Tibial artery (tissue), 4 donors: ENCODE measurements at regions not wholly inside any gene's neighbourhood (a gene's known extent, or its start where the extent isn't known, plus 50 kb on each side); places are given as distances from the start of the nearest gene placed in this dataset.

Source experiments
- DNase-seq, 2 donors: peaks; one replicate each; pipeline ENCODE4 v3.0.0-alpha.2; 2019
- H3K27ac ChIP-seq, 2 donors: fragments of 200-600 bp; sonication (generic) in 1 of 2; 1 replicate in 1 of 2; 2 replicates in 1 of 2; pipeline ENCODE4 v1.5.1; 2018 to 2019; ENCODE audit warnings: mild to moderate bottlenecking in 1 of 2
- H3K27me3 ChIP-seq, 2 donors: fragments of 200-600 bp; sonication (generic) in 1 of 2; one replicate each; pipeline versions ENCODE4 v1.5.1 to v1.6.0; 2016 to 2019
- H3K36me3 ChIP-seq, 3 donors: fragments of 200-600 bp; sonication (generic) in 2 of 3; one replicate each; pipeline ENCODE4 v1.5.1; 2016 to 2019; ENCODE audit warnings: mild to moderate bottlenecking in 2 of 3
- H3K4me1 ChIP-seq, 4 donors: fragments of 200-600 bp; sonication (generic) in 2 of 4; 1 replicate in 3 of 4; 2 replicates in 1 of 4; pipeline ENCODE4 v1.5.1; 2016 to 2019
- H3K4me3 ChIP-seq, 2 donors: fragments of 200-600 bp; sonication (generic) in 1 of 2; 1 replicate in 1 of 2; 2 replicates in 1 of 2; pipeline ENCODE4 v1.5.1; 2018 to 2019; ENCODE audit warnings: mild to moderate bottlenecking in 2 of 2
- H3K9me3 ChIP-seq, 3 donors: fragments of 200-600 bp; sonication (generic) in 1 of 3; one replicate each; pipeline ENCODE4 v1.5.1; 2016 to 2019
- CTCF ChIP-seq, 2 experiments: fragments of 200-600 bp in 1 of 2; fragments of 450-650 bp in 1 of 2; IDR thresholded peaks; one replicate each; pipeline ENCODE4 v1.5.1; 2017 to 2019; ENCODE audit warnings: antibody characterized with exemption in 2 of 2, mild to moderate bottlenecking in 1 of 2, moderate library complexity in 1 of 2
- intact Hi-C: fragments of 100-400 bp; cut with DNase I; formaldehyde crosslinking; loops from one replicate; pipeline ENCODE4 v1.15.0; 2023; ENCODE audit warnings: low total_unique reads

GRCh38 chr20:50379049-50379990 is 130.9 kb upstream of the PTPN1 start:
- Histone ChIP-seq H3K27me3 (no peaks in the 10 kb centered on the region), H3K4me3 (peak overlapping the region; percentile 6 to 22), H3K4me1 (peaks cover 0 to 39% (median 27%) of the 10 kb centered on the region in 4 donors), H3K36me3 (no peaks in the 10 kb centered on the region), H3K27ac (peak overlapping the region; percentile 62 to 64), H3K9me3 (no peaks in the 10 kb centered on the region)
- DNase-seq, result peak; percentile 96 to 97
- intact Hi-C loops, result loop anchor here (10.0 kb wide), 1 partner anchor 55 kb away; no protein-coding TSS in a partner anchor
- no peak for TF ChIP-seq CTCF (IDR thresholded peaks at IDR 0.05)

- TF ChIP-seq CTCF (IDR thresholded peaks at IDR 0.05), result no peak
- Histone ChIP-seq H3K9me3 (no peaks in the 10 kb centered on the region), H3K4me3 (no peak overlapping the region), H3K4me1 (peaks cover 0 to 39% (median 27%) of the 10 kb centered on the region in 4 donors), H3K27me3 (no peaks in the 10 kb centered on the region), H3K36me3 (no peaks in the 10 kb centered on the region), H3K27ac (peak overlapping the region; percentile 62 to 64)
- DNase-seq, result no peak
- intact Hi-C loops, result loop anchor here (10.0 kb wide), 1 partner anchor 55 kb away; no protein-coding TSS in a partner anchor
Observed at GRCh38 chr20:50379991-50380696, 130.0 kb upstream of the PTPN1 start.

GRCh38 chr20:50380697-50381040 is 129.5 kb upstream of the PTPN1 start:
- Histone ChIP-seq H3K4me3 (no peak overlapping the region), H3K9me3 (no peaks in the 10 kb centered on the region), H3K27ac (peak overlapping the region; percentile 62 to 64), H3K36me3 (no peaks in the 10 kb centered on the region), H3K27me3 (no peaks in the 10 kb centered on the region), H3K4me1 (peaks cover 0 to 39% (median 27%) of the 10 kb centered on the region in 4 donors)
- TF ChIP-seq CTCF (IDR thresholded peaks at IDR 0.05), result peak; percentile 46 to 50
- DNase-seq, result no peak
- intact Hi-C loops, result no loop called here

GRCh38 chr20:50381075-50381732 is 129.0 kb upstream of the PTPN1 start:
- no peak for TF ChIP-seq CTCF (IDR thresholded peaks at IDR 0.05)
- Histone ChIP-seq H3K9me3 (no peaks in the 10 kb centered on the region), H3K36me3 (no peaks in the 10 kb centered on the region), H3K27me3 (no peaks in the 10 kb centered on the region), H3K4me3 (no peak overlapping the region), H3K27ac (peak overlapping the region; percentile 62 to 64), H3K4me1 (peaks cover 0 to 39% (median 27%) of the 10 kb centered on the region in 4 donors)
- intact Hi-C loops, result no loop called here
- DNase-seq, result no peak

- no peak for DNase-seq
- no peak for TF ChIP-seq CTCF (IDR thresholded peaks at IDR 0.05)
- intact Hi-C loops, result no loop called here
- Histone ChIP-seq H3K9me3 (no peaks in the 10 kb centered on the region), H3K36me3 (no peaks in the 10 kb centered on the region), H3K27ac (peak overlapping the region in 1 of 2 donors; percentile 0), H3K27me3 (no peaks in the 10 kb centered on the region), H3K4me3 (no peak overlapping the region), H3K4me1 (peaks cover 0 to 39% (median 25%) of the 10 kb centered on the region in 4 donors)
Observed at GRCh38 chr20:50381771-50382593, 128.2 kb upstream of the PTPN1 start.
